GM12878 (cell line): ENCODE measurements at regions not wholly inside any gene's neighbourhood (a gene's known extent, or its start where the extent isn't known, plus 50 kb on each side); places are given as distances from the start of the nearest gene placed in this dataset.

Experiments used
- ATAC-seq: fragments of 200-7000 bp; cut with Tn5 transposase; 3 replicates; pipeline ENCODE4 v1.9.1; 2020; ENCODE audit warnings: mild to moderate bottlenecking, moderate library complexity
- BruUV-seq: library from RNA; stranded (reverse); fragments of 400-500 nt; replicated peaks from 2 replicates; lab custom pipeline; 2021; lab: Mats Ljungman, UMichigan
- CTCF ChIA-PET: fragments of 300-600 bp; sonication (Branson Sonifier 250); formaldehyde crosslinking; extraction: SDS; loops from one replicate; lab custom pipeline; 2021; ENCODE audit warnings: inconsistent platforms; lab: Yijun Ruan, JAX
- POLR2A ChIA-PET: fragments of 350-600 bp; formaldehyde crosslinking; extraction: SDS; loops from one replicate; lab custom pipeline; 2021; ENCODE audit warnings: inconsistent platforms; lab: Charles Lee
- RAD21 ChIA-PET: fragments of 300-600 bp; sonication (Branson Sonifier 250); formaldehyde crosslinking; loops from one replicate; lab custom pipeline; 2023; ENCODE audit warnings: antibody characterized with exemption; ENCODE audit not compliant: unreplicated experiment; lab: Charles Lee
- SMC1A ChIA-PET: fragments of 300-600 bp; sonication (Branson Sonifier 250); formaldehyde crosslinking; loops from one replicate; lab custom pipeline; 2023; ENCODE audit not compliant: unreplicated experiment, uncharacterized antibody; lab: Charles Lee
- DNase-seq: peaks from one replicate; pipeline ENCODE4 v3.0.0-alpha.2; 2011; ENCODE audit warnings: low read depth, low spot score
- FAIRE-seq: peaks from 3 replicates; lab custom pipeline; 2011; peaks lifted over from hg19 to GRCh38; lab: Jason Lieb, UNC
- H2AFZ ChIP-seq: 2 replicates; pipeline ENCODE4 v1.6.0; 2011; ENCODE audit warnings: low read depth, low read length, control low read depth; ENCODE audit not compliant: control insufficient read depth
- H3K27ac ChIP-seq: 2 replicates; pipeline ENCODE4 v1.5.1; 2011; ENCODE audit warnings: control low read depth; ENCODE audit not compliant: control insufficient read depth, insufficient read depth
- H3K27me3 ChIP-seq, 2 experiments: replicated peaks in 1 of 2; 2 replicates each; pipeline versions ENCODE4 v1.6.0 to v1.6.1; 2011; ENCODE audit warnings: low read length in 1 of 2; ENCODE audit not compliant: control insufficient read depth in 2 of 2, insufficient read depth in 2 of 2
- H3K36me3 ChIP-seq, 2 experiments: 2 replicates each; pipeline ENCODE4 v1.5.1; 2011; ENCODE audit warnings: low read length in 1 of 2; ENCODE audit not compliant: control insufficient read depth in 2 of 2, insufficient read depth in 2 of 2
- H3K4me1 ChIP-seq: 2 replicates; pipeline ENCODE4 v1.6.1; 2011; ENCODE audit warnings: mild to moderate bottlenecking, low read length, moderate library complexity, mixed read lengths; ENCODE audit not compliant: control insufficient read depth, insufficient read depth
- H3K4me2 ChIP-seq: 2 replicates; pipeline ENCODE4 v1.6.0; 2011; ENCODE audit warnings: control low read depth; ENCODE audit not compliant: control insufficient read depth, insufficient read depth
- H3K4me3 ChIP-seq: fragments of 200-600 bp; sonication (generic); 2 replicates; pipeline ENCODE4 v1.5.1; 2016
- H3K79me2 ChIP-seq: 2 replicates; pipeline ENCODE4 v1.6.0; 2011; ENCODE audit warnings: low read length; ENCODE audit not compliant: control insufficient read depth, insufficient read depth
- H3K9ac ChIP-seq: 2 replicates; pipeline ENCODE4 v1.8.0; 2011; ENCODE audit warnings: low read length, control low read depth, mixed read lengths; ENCODE audit not compliant: control insufficient read depth, insufficient read depth
- H3K9me3 ChIP-seq: replicated peaks from 3 replicates; pipeline ENCODE4 v1.5.1; 2011; ENCODE audit warnings: mild to moderate bottlenecking, low read length; ENCODE audit not compliant: control insufficient read depth, insufficient read depth
- H4K20me1 ChIP-seq: 2 replicates; pipeline ENCODE4 v1.6.0; 2011; ENCODE audit not compliant: control insufficient read depth, insufficient read depth
- BMI1 ChIP-seq: fragments of 450-650 bp; IDR thresholded peaks from 2 replicates; pipeline ENCODE4 v1.6.1; 2016; ENCODE audit warnings: mild to moderate bottlenecking, moderate library complexity, borderline replicate concordance
- BRCA1 ChIP-seq: IDR thresholded peaks from 2 replicates; pipeline ENCODE4 v1.6.1; 2011; ENCODE audit warnings: low read depth, low read length, improper control_type of control experiment
- CREM ChIP-seq: IDR thresholded peaks from 2 replicates; pipeline ENCODE4 v1.6.1; 2014; ENCODE audit warnings: antibody characterized with exemption, low read depth
- ESRRA ChIP-seq: IDR thresholded peaks from 2 replicates; pipeline ENCODE4 v1.6.1; 2012; ENCODE audit warnings: mild to moderate bottlenecking, low read length, improper control_type of control experiment
- GABPA ChIP-seq: IDR thresholded peaks from 2 replicates; pipeline ENCODE4 v1.6.1; 2014; ENCODE audit warnings: antibody characterized with exemption, low read depth, mild to moderate bottlenecking, inconsistent platforms
- HCFC1 ChIP-seq: fragments of 150-350 bp; IDR thresholded peaks from 2 replicates; pipeline ENCODE4 v1.6.1; 2014; ENCODE audit warnings: low read length
- KDM1A ChIP-seq: fragments of 200-600 bp; sonication (generic); IDR thresholded peaks from 2 replicates; pipeline ENCODE4 v1.6.1; 2016; ENCODE audit warnings: borderline replicate concordance
- MEF2B ChIP-seq: fragments of 450-650 bp; IDR thresholded peaks from 2 replicates; pipeline ENCODE4 v1.6.1; 2018; ENCODE audit warnings: mild to moderate bottlenecking, moderate library complexity; ENCODE audit not compliant: partially characterized antibody, poor library complexity, severe bottlenecking
- ZNF384 ChIP-seq: IDR thresholded peaks from 2 replicates; pipeline ENCODE4 v1.6.1; 2012; ENCODE audit warnings: low read depth, mild to moderate bottlenecking, low read length, improper control_type of control experiment, borderline replicate concordance
- WGBS: methylation state at CpG from one replicate; pipeline ENCODE4 v1.1.6; 2016; ENCODE audit warnings: low lambda C conversion rate; ENCODE audit not compliant: insufficient replicate concordance, insufficient coverage; ENCODE audit errors: missing lambda C conversion rate; 5-methylcytosine and 5-hydroxymethylcytosine counted together
- in situ Hi-C: fragments of 300-500 bp; cut with MboI; formaldehyde crosslinking; loops from 9 replicates; pipeline ENCODE4 v1.14.3; 2018; ENCODE audit warnings: mixed read lengths
- intact Hi-C: fragments of 100-400 bp; cut with micrococcal nuclease; formaldehyde crosslinking; loops from one replicate; pipeline ENCODE4 v1.14.2; 2022; ENCODE audit not compliant: unreplicated experiment
- TF ChIP-seq, protein P1 (sequence below): fragments of 450-650 bp; IDR thresholded peaks from 2 replicates; pipeline ENCODE4 v1.6.1; 2017; ENCODE audit warnings: mild to moderate bottlenecking, moderate library complexity
- TF ChIP-seq, protein P2 (sequence below): fragments of 450-650 bp; conservative IDR thresholded peaks from 2 replicates; pipeline ENCODE4 v1.6.1; 2017; ENCODE audit warnings: mild to moderate bottlenecking, moderate library complexity
- TF ChIP-seq, protein P3 (sequence below): fragments of 450-650 bp; IDR thresholded peaks from 2 replicates; pipeline ENCODE4 v1.6.1; 2016; ENCODE audit warnings: mild to moderate bottlenecking

DNA sequence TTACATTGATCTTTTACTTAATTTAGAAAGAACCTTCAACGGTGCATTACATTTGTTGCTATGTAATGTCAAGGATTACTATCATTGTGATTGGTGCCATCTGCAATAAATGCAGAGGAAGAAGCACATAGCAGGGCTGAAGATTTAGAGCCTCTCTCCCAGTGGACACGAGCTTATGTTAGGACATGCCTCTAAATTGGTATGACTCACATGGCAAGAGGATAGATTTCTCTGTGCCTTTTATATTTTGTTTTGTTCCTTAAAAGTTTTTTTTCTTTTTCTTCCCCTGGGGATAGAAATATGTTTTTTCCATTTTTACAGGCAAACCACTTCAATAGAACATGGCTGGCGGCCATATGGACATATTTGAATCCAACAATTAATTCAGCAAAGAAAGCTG, 205.0 kb upstream of the HAND2 start (continued):
- TF ChIP-seq, protein P1, sequence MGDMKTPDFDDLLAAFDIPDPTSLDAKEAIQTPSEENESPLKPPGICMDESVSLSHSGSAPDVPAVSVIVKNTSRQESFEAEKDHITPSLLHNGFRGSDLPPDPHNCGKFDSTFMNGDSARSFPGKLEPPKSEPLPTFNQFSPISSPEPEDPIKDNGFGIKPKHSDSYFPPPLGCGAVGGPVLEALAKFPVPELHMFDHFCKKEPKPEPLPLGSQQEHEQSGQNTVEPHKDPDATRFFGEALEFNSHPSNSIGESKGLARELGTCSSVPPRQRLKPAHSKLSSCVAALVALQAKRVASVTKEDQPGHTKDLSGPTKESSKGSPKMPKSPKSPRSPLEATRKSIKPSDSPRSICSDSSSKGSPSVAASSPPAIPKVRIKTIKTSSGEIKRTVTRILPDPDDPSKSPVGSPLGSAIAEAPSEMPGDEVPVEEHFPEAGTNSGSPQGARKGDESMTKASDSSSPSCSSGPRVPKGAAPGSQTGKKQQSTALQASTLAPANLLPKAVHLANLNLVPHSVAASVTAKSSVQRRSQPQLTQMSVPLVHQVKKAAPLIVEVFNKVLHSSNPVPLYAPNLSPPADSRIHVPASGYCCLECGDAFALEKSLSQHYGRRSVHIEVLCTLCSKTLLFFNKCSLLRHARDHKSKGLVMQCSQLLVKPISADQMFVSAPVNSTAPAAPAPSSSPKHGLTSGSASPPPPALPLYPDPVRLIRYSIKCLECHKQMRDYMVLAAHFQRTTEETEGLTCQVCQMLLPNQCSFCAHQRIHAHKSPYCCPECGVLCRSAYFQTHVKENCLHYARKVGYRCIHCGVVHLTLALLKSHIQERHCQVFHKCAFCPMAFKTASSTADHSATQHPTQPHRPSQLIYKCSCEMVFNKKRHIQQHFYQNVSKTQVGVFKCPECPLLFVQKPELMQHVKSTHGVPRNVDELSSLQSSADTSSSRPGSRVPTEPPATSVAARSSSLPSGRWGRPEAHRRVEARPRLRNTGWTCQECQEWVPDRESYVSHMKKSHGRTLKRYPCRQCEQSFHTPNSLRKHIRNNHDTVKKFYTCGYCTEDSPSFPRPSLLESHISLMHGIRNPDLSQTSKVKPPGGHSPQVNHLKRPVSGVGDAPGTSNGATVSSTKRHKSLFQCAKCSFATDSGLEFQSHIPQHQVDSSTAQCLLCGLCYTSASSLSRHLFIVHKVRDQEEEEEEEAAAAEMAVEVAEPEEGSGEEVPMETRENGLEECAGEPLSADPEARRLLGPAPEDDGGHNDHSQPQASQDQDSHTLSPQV, result no peak
- TF ChIP-seq BRCA1 (no peak), BMI1 (no peak)

DNA sequence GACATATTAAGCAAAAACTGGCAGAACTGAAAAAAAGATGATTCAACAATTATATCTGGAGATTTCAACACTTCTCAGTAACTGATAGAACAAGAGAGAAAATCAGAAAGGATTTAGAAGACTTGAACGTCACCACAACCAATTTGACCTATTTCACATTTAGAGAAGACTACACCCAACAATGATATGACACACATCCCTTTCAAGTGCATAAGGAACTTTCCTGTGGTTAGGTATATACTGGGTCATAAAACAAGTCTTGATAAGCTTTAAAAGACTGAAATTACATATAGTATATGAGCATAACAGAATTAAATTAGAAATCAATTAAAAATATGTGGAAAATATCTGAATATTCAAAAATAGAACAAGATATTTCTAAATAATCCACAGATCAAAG, 201.2 kb upstream of the HAND2 start:
- H4K20me1 ChIP-seq, result no peaks in the 10 kb centered on the region
- H3K79me2 ChIP-seq, result no peaks in the 10 kb centered on the region
- H3K4me1 ChIP-seq, result no peaks in the 10 kb centered on the region
- H3K27ac ChIP-seq, result no peak overlapping the region
- no peak for TF ChIP-seq HCFC1
- no peak for TF ChIP-seq KDM1A
- TF ChIP-seq MEF2B, result no peak
- TF ChIP-seq, protein P2, sequence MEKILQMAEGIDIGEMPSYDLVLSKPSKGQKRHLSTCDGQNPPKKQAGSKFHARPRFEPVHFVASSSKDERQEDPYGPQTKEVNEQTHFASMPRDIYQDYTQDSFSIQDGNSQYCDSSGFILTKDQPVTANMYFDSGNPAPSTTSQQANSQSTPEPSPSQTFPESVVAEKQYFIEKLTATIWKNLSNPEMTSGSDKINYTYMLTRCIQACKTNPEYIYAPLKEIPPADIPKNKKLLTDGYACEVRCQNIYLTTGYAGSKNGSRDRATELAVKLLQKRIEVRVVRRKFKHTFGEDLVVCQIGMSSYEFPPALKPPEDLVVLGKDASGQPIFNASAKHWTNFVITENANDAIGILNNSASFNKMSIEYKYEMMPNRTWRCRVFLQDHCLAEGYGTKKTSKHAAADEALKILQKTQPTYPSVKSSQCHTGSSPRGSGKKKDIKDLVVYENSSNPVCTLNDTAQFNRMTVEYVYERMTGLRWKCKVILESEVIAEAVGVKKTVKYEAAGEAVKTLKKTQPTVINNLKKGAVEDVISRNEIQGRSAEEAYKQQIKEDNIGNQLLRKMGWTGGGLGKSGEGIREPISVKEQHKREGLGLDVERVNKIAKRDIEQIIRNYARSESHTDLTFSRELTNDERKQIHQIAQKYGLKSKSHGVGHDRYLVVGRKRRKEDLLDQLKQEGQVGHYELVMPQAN, result no peak
- no peak for TF ChIP-seq BMI1
- no peak for TF ChIP-seq GABPA
- no peak for TF ChIP-seq CREM
- TF ChIP-seq, protein P3, sequence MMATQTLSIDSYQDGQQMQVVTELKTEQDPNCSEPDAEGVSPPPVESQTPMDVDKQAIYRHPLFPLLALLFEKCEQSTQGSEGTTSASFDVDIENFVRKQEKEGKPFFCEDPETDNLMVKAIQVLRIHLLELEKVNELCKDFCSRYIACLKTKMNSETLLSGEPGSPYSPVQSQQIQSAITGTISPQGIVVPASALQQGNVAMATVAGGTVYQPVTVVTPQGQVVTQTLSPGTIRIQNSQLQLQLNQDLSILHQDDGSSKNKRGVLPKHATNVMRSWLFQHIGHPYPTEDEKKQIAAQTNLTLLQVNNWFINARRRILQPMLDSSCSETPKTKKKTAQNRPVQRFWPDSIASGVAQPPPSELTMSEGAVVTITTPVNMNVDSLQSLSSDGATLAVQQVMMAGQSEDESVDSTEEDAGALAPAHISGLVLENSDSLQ, result no peak
- no peak for TF ChIP-seq ZNF384
- no peak for TF ChIP-seq ESRRA
- H3K4me2 ChIP-seq, result no peak overlapping the region
- RAD21 ChIA-PET, result no interaction called here
- H3K27me3 ChIP-seq, result no peaks in the 10 kb centered on the region
- H2AFZ ChIP-seq, result no peak overlapping the region
- ATAC-seq, result no peak
- in situ Hi-C loops (no loop called here), intact Hi-C loops (no loop called here)
- no peaks in the 10 kb centered on the region for H3K9me3 ChIP-seq
- no TSS peak for BruUV-seq
- no peak for FAIRE-seq
- H3K9ac ChIP-seq, result no peak overlapping the region
- POLR2A ChIA-PET, result no interaction called here
- SMC1A ChIA-PET, result no interaction called here
- WGBS, result 0% methylated on average over 1 of the region's 1 CpG
- H3K36me3 ChIP-seq, result no peaks in the 10 kb centered on the region
- no peak overlapping the region for H3K4me3 ChIP-seq
- CTCF ChIA-PET, result no interaction called here
- DNase-seq, result no peak
